T-helper 17 cell (primary cell): ENCODE measurements at regions not wholly inside any gene's neighbourhood (a gene's known extent, or its start where the extent isn't known, plus 50 kb on each side); places are given as distances from the start of the nearest gene placed in this dataset.

Experiments used
- ATAC-seq: fragments of 150-1000 bp; cut with Tn5 transposase; 2 replicates; pipeline ENCODE4 v1.10.0; 2021; ENCODE audit warnings: mild to moderate bottlenecking, moderate library complexity
- DNase-seq, 3 donors: peaks; one replicate each; pipeline versions ENCODE4 v3.0.0 to v3.0.0-alpha.2; 2020 to 2021
- H3K9me3 ChIP-seq: one replicate; pipeline ENCODE4 v1.7.0; 2013; ENCODE audit warnings: low read length, mild to moderate bottlenecking; ENCODE audit not compliant: control insufficient read depth, poor library complexity, severe bottlenecking
- H3K27ac Mint-ChIP-seq: one replicate; pipeline ENCODE4 v1.8.0; 2022; ENCODE audit warnings: mild to moderate bottlenecking, moderate library complexity, mixed read lengths
- H3K27me3 Mint-ChIP-seq: one replicate; pipeline ENCODE4 v1.8.0; 2022; ENCODE audit warnings: mixed read lengths
- H3K36me3 Mint-ChIP-seq: one replicate; pipeline ENCODE4 v1.8.0; 2022; ENCODE audit warnings: low read depth, mixed read lengths
- H3K4me1 Mint-ChIP-seq: one replicate; pipeline ENCODE4 v1.8.0; 2022; ENCODE audit warnings: mild to moderate bottlenecking, mixed read lengths
- H3K4me3 Mint-ChIP-seq: one replicate; pipeline ENCODE4 v1.8.0; 2022; ENCODE audit warnings: mild to moderate bottlenecking, moderate library complexity, mixed read lengths

DNA sequence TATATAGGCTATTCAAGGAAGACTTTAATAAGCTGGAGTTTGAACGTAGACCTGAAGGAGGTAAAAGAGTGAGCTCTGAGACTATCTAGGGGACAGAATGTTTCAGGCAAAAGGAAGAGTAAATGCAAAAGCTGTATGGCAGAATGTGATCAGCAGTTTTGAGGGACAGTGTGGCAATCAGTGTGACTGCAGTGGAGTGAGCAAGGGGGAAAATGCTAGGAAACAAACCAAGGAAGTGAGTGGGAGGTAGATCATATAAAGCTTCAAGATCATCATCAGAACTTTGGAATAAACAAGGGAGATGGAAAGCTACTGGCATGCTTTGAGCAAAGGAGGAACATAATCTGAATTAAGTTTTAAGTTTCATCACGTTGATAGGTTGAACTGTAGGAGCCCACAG is 67.5 kb upstream of the BTG1 start:
- no peaks in the 10 kb centered on the region for H3K9me3 ChIP-seq
- Mint-ChIP-seq H3K27me3 (no peaks in the 10 kb centered on the region), H3K36me3 (no peaks in the 10 kb centered on the region), H3K27ac (peak overlapping the region; percentile 1), H3K4me1 (peaks cover 18% of the 10 kb centered on the region), H3K4me3 (no peak overlapping the region)
- ATAC-seq (no peak), DNase-seq (no peak)

- no peaks in the 10 kb centered on the region for H3K9me3 ChIP-seq
- H3K27ac Mint-ChIP-seq, result peak overlapping the region; percentile 89
- H3K4me1 Mint-ChIP-seq, result peaks cover 21% of the 10 kb centered on the region
- no peak for DNase-seq
- no peaks in the 10 kb centered on the region for H3K36me3 Mint-ChIP-seq
- peak overlapping the region; percentile 76 for H3K4me3 Mint-ChIP-seq
- ATAC-seq, result peak; percentile 77
- H3K27me3 Mint-ChIP-seq, result no peaks in the 10 kb centered on the region
These were observed 64.4 kb upstream of the BTG1 start for GRCh38 chr12:92210071-92210470.

GRCh38 chr12:92208613-92209121 is 63.0 kb upstream of the BTG1 start:
- no peaks in the 10 kb centered on the region for H3K36me3 Mint-ChIP-seq
- H3K4me1 Mint-ChIP-seq, result peaks cover 21% of the 10 kb centered on the region
- H3K9me3 ChIP-seq, result no peaks in the 10 kb centered on the region
- peak overlapping the region; percentile 89 for H3K27ac Mint-ChIP-seq
- ATAC-seq (peak; percentile 79), DNase-seq (no peak)
- peak overlapping the region; percentile 85 for H3K4me3 Mint-ChIP-seq
- H3K27me3 Mint-ChIP-seq, result no peaks in the 10 kb centered on the region

GRCh38 chr12:92206596-92206995 is 61.0 kb upstream of the BTG1 start:
- H3K27ac Mint-ChIP-seq, result peak overlapping the region; percentile 59
- H3K4me1 Mint-ChIP-seq, result peaks cover 21% of the 10 kb centered on the region
- H3K27me3 Mint-ChIP-seq, result no peaks in the 10 kb centered on the region
- H3K4me3 Mint-ChIP-seq, result no peak overlapping the region
- DNase-seq (no peak), ATAC-seq (no peak)
- H3K9me3 ChIP-seq, result no peaks in the 10 kb centered on the region
- no peaks in the 10 kb centered on the region for H3K36me3 Mint-ChIP-seq

DNA sequence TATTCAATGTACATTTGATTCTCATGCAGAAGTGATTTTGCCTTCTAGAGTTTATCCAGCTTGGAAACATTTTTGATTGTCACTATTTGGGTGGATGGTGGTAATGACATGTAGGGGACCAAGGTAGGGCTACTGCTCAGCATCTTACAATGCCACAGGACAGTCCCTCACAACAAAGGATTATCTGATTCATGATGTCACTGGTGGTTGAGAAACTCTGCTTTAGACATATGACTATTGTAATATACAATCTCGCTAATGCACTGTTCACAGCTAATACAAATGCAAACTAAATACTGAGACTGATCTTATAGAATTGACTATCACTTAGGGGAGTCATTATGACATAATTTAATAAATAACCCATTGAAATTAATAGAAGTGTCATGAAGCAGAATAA is 60.4 kb upstream of the BTG1 start:
- no peak overlapping the region for H3K4me3 Mint-ChIP-seq
- ATAC-seq, result no peak
- no peaks in the 10 kb centered on the region for H3K9me3 ChIP-seq
- peaks cover 21% of the 10 kb centered on the region for H3K4me1 Mint-ChIP-seq
- no peaks in the 10 kb centered on the region for H3K36me3 Mint-ChIP-seq
- no peak for DNase-seq
- no peaks in the 10 kb centered on the region for H3K27me3 Mint-ChIP-seq
- no peak overlapping the region for H3K27ac Mint-ChIP-seq

GRCh38 chr12:92199819-92200576 is 54.4 kb upstream of the BTG1 start:
- Mint-ChIP-seq H3K27me3 (no peaks in the 10 kb centered on the region), H3K4me1 (no peaks in the 10 kb centered on the region), H3K36me3 (no peaks in the 10 kb centered on the region), H3K27ac (no peak overlapping the region), H3K4me3 (no peak overlapping the region)
- no peak for ATAC-seq
- DNase-seq, result no peak
- H3K9me3 ChIP-seq, result no peaks in the 10 kb centered on the region

DNA sequence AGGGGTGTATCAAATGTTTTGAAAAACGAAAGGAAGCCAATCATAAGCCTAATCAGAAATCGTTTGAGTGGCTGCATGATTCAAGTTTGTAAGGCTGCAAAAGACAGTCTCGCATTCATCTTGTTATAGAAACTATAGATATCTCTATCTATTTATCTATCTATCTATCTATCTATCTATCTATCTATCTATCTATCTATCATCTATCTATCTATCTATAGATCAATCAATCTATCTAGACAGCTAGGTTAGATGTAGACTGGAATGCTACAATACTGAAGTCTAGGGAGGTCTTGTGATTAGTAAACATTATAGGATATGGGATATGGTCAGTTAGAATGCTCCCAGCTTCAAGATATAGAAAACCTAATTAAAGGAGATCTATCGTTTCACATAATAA is 52.2 kb upstream of the BTG1 start:
- H3K9me3 ChIP-seq, result no peaks in the 10 kb centered on the region
- no peaks in the 10 kb centered on the region for H3K36me3 Mint-ChIP-seq
- no peaks in the 10 kb centered on the region for H3K4me1 Mint-ChIP-seq
- H3K27ac Mint-ChIP-seq, result no peak overlapping the region
- DNase-seq (no peak), ATAC-seq (no peak)
- H3K27me3 Mint-ChIP-seq, result no peaks in the 10 kb centered on the region
- no peak overlapping the region for H3K4me3 Mint-ChIP-seq

- no peaks in the 10 kb centered on the region for H3K9me3 ChIP-seq
- no peak for DNase-seq
- H3K36me3 Mint-ChIP-seq, result no peaks in the 10 kb centered on the region
- H3K27me3 Mint-ChIP-seq, result no peaks in the 10 kb centered on the region
- no peak overlapping the region for H3K27ac Mint-ChIP-seq
- no peak overlapping the region for H3K4me3 Mint-ChIP-seq
- no peaks in the 10 kb centered on the region for H3K4me1 Mint-ChIP-seq
- no peak for ATAC-seq
These were observed 50.7 kb upstream of the BTG1 start for GRCh38 chr12:92196368-92196767.
